MG63 (cell line): ENCODE measurements at regions not wholly inside any gene's neighbourhood (a gene's known extent, or its start where the extent isn't known, plus 50 kb on each side); places are given as distances from the start of the nearest gene placed in this dataset.
"Not testable (repeated sequence)": the region's sequence is repeated elsewhere in the genome, so short reads cannot be mapped to it uniquely, and the experiment has no call there.

ENCODE experiments used
- DNase-seq: peaks from one replicate; pipeline ENCODE4 v3.0.0-alpha.2; 2020
- H3K27me3 ChIP-seq: fragments of 250-450 bp; sonication (Bioruptor Pico); 2 replicates; pipeline ENCODE4 v1.5.1; 2020; ENCODE audit warnings: mild to moderate bottlenecking, moderate library complexity
- H3K36me3 ChIP-seq: fragments of 250-450 bp; sonication (Bioruptor Pico); 2 replicates; pipeline ENCODE4 v1.5.1; 2020; ENCODE audit warnings: mild to moderate bottlenecking, moderate library complexity
- H3K4me3 ChIP-seq: fragments of 250-450 bp; sonication (Bioruptor Pico); 2 replicates; pipeline ENCODE4 v1.5.1; 2020; ENCODE audit warnings: mild to moderate bottlenecking, moderate library complexity
- H3K9me3 ChIP-seq: fragments of 250-450 bp; sonication (Bioruptor Pico); 2 replicates; pipeline ENCODE4 v1.5.1; 2020; ENCODE audit warnings: mild to moderate bottlenecking, moderate library complexity

GRCh38 chr2:83112858-83113257 is 1346.2 kb downstream of the SUCLG1 start:
- Histone ChIP-seq H3K27me3 (no peaks in the 10 kb centered on the region), H3K4me3 (no peak overlapping the region), H3K9me3 (no peaks in the 10 kb centered on the region), H3K36me3 (no peaks in the 10 kb centered on the region)
- DNase-seq: no peak

DNA sequence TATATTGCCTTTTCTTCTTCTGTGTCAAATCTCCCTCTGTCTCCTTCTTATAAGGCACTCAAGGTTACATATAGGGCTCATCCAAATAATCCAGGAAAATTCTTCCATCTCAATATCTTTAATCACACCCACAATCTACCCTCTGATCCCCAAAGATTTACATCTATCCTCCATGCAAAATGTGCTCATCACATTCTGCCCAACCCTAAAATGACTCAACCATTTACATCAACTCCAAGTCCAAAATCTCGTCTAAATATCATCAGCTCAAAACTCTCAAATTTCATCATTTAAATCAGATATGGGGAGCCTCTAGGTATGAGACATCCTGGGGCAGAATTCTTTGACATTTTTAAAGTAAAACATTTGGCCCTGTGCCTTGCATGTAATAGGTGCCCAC is 1349.8 kb downstream of the SUCLG1 start:
- DNase-seq: no peak

GRCh38 chr2:83106853-83107252 is 1352.2 kb downstream of the SUCLG1 start:
- no peaks in the 10 kb centered on the region for H3K27me3 ChIP-seq
- H3K36me3 ChIP-seq: no peaks in the 10 kb centered on the region

More for the DNA sequence above, 1349.8 kb downstream of the SUCLG1 start:
- Histone ChIP-seq H3K36me3 (no peaks in the 10 kb centered on the region), H3K27me3 (no peaks in the 10 kb centered on the region), H3K9me3 (no peaks in the 10 kb centered on the region), H3K4me3 (no peak overlapping the region)

DNA sequence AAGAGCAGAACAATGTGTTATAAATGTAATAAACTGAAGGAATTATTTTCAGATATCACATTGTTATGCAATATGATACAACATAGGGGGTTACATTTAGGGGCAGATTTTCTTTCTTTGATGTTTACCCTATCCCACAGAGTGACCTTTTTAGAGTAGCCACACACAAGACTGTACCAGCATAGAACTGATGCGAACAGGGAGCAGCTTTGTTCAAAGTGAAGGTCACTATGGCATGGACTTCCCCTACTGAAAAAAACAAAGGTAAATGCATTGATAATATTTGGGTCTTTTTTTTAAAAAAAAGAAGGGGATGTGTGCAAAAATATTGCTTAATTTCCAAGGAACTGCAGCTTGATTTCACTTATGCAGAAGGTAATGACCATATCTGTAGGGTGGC is 1354.9 kb downstream of the SUCLG1 start:
- Histone ChIP-seq H3K36me3 (no peaks in the 10 kb centered on the region), H3K27me3 (no peaks in the 10 kb centered on the region), H3K4me3 (no peak overlapping the region), H3K9me3 (no peaks in the 10 kb centered on the region)
- DNase-seq: no peak

More at GRCh38 chr2:83106853-83107252, 1352.2 kb downstream of the SUCLG1 start:
- Histone ChIP-seq H3K4me3 (no peak overlapping the region), H3K9me3 (no peaks in the 10 kb centered on the region)
- no peak for DNase-seq

DNA sequence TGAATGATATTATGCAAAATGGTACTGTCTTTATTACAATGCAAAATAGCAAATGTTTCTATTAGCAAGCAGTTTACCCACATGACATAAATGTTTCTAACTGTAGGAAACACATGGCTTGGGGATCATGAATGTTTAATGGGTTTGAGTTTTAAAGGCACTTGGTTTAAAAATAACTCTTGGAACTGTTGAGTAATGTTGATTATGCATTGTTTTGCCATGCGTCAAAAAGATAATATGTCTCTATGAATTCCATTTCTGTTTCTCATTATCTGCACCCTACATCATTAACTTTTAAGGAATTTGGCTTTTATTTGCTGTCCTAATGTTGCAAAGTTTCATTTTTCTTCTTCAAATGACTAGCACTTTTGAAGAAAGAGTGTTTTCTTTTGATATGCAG is 1355.5 kb downstream of the SUCLG1 start:
- Histone ChIP-seq H3K36me3 (no peaks in the 10 kb centered on the region), H3K9me3 (no peaks in the 10 kb centered on the region), H3K4me3 (no peak overlapping the region), H3K27me3 (no peaks in the 10 kb centered on the region)
- DNase-seq: no peak

GRCh38 chr2:83089051-83089450 is 1370.0 kb downstream of the SUCLG1 start:
- H3K9me3 ChIP-seq, DNase-seq, H3K27me3 ChIP-seq: not testable (repeated sequence)

GRCh38 chr2:83085869-83086268 is 1373.2 kb downstream of the SUCLG1 start:
- Histone ChIP-seq H3K4me3 (no peak overlapping the region), H3K27me3 (no peaks in the 10 kb centered on the region), H3K9me3 (no peaks in the 10 kb centered on the region), H3K36me3 (no peaks in the 10 kb centered on the region)
- no peak for DNase-seq

More at GRCh38 chr2:83089051-83089450, 1370.0 kb downstream of the SUCLG1 start:
- H3K36me3 ChIP-seq, H3K4me3 ChIP-seq: not testable (repeated sequence)

- no peaks in the 10 kb centered on the region for H3K9me3 ChIP-seq
- H3K27me3 ChIP-seq: no peaks in the 10 kb centered on the region
- no peak overlapping the region for H3K4me3 ChIP-seq
- DNase-seq: no peak
- no peaks in the 10 kb centered on the region for H3K36me3 ChIP-seq
These were observed 1377.0 kb downstream of the SUCLG1 start for GRCh38 chr2:83081826-83082690.

DNA sequence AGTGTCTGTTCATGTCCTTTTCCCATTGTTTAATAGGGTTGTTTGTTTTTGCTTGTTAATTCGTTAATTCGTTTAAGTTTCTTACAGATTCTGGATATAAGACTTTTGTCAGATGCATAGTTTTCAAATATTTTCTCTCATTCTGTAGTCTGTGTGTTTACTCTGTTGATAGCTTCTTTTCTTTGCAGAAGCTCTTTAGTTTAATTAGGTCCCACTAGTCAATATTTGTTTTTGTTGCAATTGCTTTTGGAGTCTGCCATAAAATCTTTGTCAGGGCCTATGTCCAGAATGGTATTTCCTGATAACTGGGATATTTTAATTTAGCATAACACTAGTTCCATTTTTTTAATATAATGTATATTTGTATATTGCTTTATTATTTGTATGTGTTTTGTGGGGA is 1380.1 kb downstream of the SUCLG1 start:
- Histone ChIP-seq H3K27me3 (no peaks in the 10 kb centered on the region), H3K36me3 (no peaks in the 10 kb centered on the region), H3K4me3 (no peak overlapping the region), H3K9me3 (no peaks in the 10 kb centered on the region)
- DNase-seq: no peak

DNA sequence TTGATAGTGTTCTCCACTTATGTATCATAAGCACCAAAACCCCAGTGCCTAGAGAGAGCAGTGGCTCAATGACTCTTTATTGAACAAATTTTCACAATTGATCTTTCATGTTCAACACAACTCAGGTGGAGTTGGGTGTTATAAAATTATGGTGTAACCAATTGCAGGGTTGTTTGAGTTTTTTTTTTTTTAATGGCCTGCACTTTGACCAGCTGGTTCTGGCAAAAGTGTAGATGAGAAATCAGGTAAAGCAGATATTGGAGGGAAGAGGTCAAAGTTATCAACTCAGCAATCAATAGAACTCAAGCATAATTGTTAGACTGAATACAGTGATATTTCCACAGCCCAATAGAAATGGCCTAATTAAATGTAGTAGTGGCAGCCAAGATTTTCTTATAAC is 1386.3 kb downstream of the SUCLG1 start:
- DNase-seq: no peak
- Histone ChIP-seq H3K27me3 (no peaks in the 10 kb centered on the region), H3K36me3 (no peaks in the 10 kb centered on the region)

DNA sequence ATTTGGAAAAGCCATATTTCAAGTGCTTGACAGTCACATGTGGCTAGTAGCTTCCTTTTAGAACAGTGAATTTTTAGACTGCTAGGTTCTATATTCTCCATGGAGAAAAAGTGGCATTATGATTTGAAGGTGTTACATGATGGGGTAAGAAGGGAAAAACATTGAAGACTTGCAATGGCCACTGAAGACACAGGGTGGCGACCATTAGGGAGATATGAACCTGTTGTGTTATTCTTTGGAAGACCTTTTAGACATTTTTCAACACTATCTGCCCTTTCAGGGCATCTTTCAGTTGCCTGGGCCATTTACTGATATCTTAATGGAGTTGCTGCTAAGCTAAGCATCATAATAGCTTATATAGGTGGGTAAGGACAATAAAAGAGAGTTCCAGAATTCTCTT is 1387.2 kb downstream of the SUCLG1 start:
- DNase-seq: no peak
- Histone ChIP-seq H3K36me3 (no peaks in the 10 kb centered on the region), H3K27me3 (no peaks in the 10 kb centered on the region), H3K9me3 (no peaks in the 10 kb centered on the region), H3K4me3 (no peak overlapping the region)

More for the DNA sequence above, 1386.3 kb downstream of the SUCLG1 start:
- Histone ChIP-seq H3K4me3 (no peak overlapping the region), H3K9me3 (no peaks in the 10 kb centered on the region)

GRCh38 chr2:83071352-83071751 is 1387.7 kb downstream of the SUCLG1 start:
- no peaks in the 10 kb centered on the region for H3K27me3 ChIP-seq
- H3K9me3 ChIP-seq: no peaks in the 10 kb centered on the region
- no peak overlapping the region for H3K4me3 ChIP-seq
- DNase-seq: no peak
- no peaks in the 10 kb centered on the region for H3K36me3 ChIP-seq

DNA sequence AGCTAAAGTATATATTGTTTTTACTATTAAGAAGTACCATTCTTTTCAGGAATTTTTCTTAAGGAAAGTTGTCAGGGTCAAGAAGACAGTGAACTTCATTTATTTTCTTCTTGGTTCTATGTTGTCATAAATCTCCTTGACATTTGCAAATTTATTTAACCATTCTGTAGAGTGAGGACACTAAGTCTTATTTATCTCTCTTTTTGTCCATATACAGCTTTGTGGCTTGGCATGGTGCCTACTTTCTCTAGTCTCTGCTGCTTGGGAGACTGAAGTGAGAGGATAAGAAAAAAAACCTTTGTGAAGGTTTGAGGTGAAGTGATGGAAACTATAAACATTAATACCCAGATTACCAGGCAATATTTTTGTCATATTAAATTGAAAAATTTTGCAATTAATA is 1389.4 kb downstream of the SUCLG1 start:
- no peak for DNase-seq
- Histone ChIP-seq H3K4me3 (no peak overlapping the region), H3K9me3 (no peaks in the 10 kb centered on the region), H3K36me3 (no peaks in the 10 kb centered on the region), H3K27me3 (no peaks in the 10 kb centered on the region)

- Histone ChIP-seq H3K36me3 (no peaks in the 10 kb centered on the region), H3K4me3 (no peak overlapping the region), H3K27me3 (no peaks in the 10 kb centered on the region), H3K9me3 (no peaks in the 10 kb centered on the region)
- no peak for DNase-seq
These were observed 1390.4 kb downstream of the SUCLG1 start for GRCh38 chr2:83068714-83069113.

GRCh38 chr2:83067947-83068346 is 1391.1 kb downstream of the SUCLG1 start:
- no peaks in the 10 kb centered on the region for H3K36me3 ChIP-seq
- H3K27me3 ChIP-seq: no peaks in the 10 kb centered on the region
- no peak for DNase-seq
- H3K4me3 ChIP-seq: no peak overlapping the region
- no peaks in the 10 kb centered on the region for H3K9me3 ChIP-seq

DNA sequence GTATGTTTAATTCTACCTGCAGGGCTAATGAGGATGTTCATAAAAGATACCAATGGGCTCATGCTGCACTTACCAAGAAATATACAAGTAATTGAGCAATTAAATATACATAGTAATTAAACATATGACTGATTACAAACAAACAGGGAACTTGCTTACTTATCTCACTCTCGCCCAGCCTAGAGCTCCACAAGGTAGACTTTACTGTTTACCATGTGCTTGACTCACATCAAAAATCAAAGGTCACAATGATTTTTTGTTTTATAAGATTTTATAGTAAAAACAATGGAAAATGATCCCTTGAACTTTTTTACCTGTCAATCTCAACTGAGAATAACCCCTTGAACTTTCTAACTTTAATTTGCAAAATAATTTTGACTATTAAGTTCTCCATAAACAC is 1395.1 kb downstream of the SUCLG1 start:
- DNase-seq: no peak
- no peak overlapping the region for H3K4me3 ChIP-seq
- no peaks in the 10 kb centered on the region for H3K36me3 ChIP-seq
- H3K27me3 ChIP-seq: no peaks in the 10 kb centered on the region
- H3K9me3 ChIP-seq: no peaks in the 10 kb centered on the region

- DNase-seq: no peak
- no peaks in the 10 kb centered on the region for H3K36me3 ChIP-seq
- no peaks in the 10 kb centered on the region for H3K9me3 ChIP-seq
- no peak overlapping the region for H3K4me3 ChIP-seq
- H3K27me3 ChIP-seq: no peaks in the 10 kb centered on the region
These were observed 1395.6 kb downstream of the SUCLG1 start for GRCh38 chr2:83063511-83063910.

DNA sequence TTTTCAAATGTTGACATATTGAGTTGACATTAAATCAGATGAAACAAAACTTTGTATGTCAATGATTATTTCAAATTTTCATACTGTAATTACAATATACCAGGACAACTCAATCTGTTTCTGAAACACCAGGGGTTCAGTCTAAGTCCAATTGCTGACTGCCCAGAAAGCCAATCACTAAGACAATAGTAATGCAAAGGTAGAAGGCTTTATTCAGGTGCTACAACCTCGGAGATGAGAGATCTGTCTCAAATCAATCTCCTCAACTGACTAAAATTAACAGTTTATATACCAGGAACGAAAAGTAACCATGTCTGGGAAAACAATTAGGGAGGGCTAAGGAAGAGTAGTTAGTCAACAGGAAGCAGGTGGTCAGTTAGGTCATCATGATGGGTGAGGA is 1400.4 kb downstream of the SUCLG1 start:
- no peaks in the 10 kb centered on the region for H3K36me3 ChIP-seq
- H3K9me3 ChIP-seq: no peaks in the 10 kb centered on the region
- no peak overlapping the region for H3K4me3 ChIP-seq
- DNase-seq: no peak
- H3K27me3 ChIP-seq: no peaks in the 10 kb centered on the region
